ENCODE measurements at regions not wholly inside any gene's neighbourhood (a gene's known extent, or its start where the extent isn't known, plus 50 kb on each side); places are given as distances from the start of the nearest gene placed in this dataset.

DNA sequence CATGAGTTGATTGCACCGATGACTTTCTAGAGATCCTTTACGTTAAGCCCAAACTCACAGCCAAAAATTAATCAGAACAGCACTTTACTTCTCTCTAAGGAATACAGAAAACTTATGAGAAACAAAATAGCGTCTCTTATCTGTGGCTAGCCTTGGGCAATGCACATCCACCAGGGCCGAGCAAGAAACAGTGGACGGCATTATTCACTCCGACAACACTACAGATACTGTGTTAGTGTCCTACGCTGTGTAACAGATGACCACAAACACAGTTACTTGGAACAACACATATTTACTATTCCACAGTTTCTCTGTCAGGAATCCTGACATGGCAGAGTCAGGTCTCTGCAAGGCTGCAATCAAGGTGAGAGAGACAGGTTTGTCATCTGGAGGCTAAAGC lies 598.3 kb upstream of the ADARB2 start:
- no peak overlapping the region for H3K56ac ChIP-seq (ENCODE audit: extremely low read depth, insufficient read depth, low read length)
- no peak overlapping the region for H4K8ac ChIP-seq (ENCODE audit: low read depth in 2 of 2, low read length in 2 of 2)
- dilution Hi-C loops (cut with HindIII; ENCODE audit: low sequenced_read_pairs, unreplicated experiment) (no loop called here), intact Hi-C loops (cut with micrococcal nuclease) (no loop called here), in situ Hi-C loops (cut with MboI; ENCODE audit: low sequenced_read_pairs) (no loop called here)
- H2AFZ ChIP-seq (replicated peaks; ENCODE audit: low read length, poor library complexity): no peak overlapping the region
- H3K4ac ChIP-seq (ENCODE audit: low read depth, low read length): no peak overlapping the region
- H4K20me1 ChIP-seq (ENCODE audit: insufficient read depth, low read length): no peaks in the 10 kb centered on the region
- no peak overlapping the region for H3K14ac ChIP-seq (replicated peaks; ENCODE audit: low read depth, low read length)
- peaks cover 25% of the 10 kb centered on the region for H3K9me3 ChIP-seq (ENCODE audit: control insufficient read depth, insufficient read depth, low read length)
- TF ChIP-seq RFX5 (IDR thresholded peaks at IDR 0.05; ENCODE audit: low read depth, low read length) (no peak), RAD21 (IDR thresholded peaks at IDR 0.05; ENCODE audit: low read length) (no peak), MAZ (IDR thresholded peaks at IDR 0.05; ENCODE audit: borderline replicate concordance, low read depth, low read length) (no peak), CHD1 (IDR thresholded peaks at IDR 0.05; ENCODE audit: low read depth, low read length) (no peak), CEBPB (IDR thresholded peaks at IDR 0.05; ENCODE audit: low read depth, low read length) (no peak), POLR2A (IDR thresholded peaks at IDR 0.05; ENCODE audit: low read depth, low read length) (no peak), BHLHE40 (IDR thresholded peaks at IDR 0.05; ENCODE audit: low read depth, low read length) (no peak), MXI1 (IDR thresholded peaks at IDR 0.05; ENCODE audit: borderline replicate concordance, low read depth, low read length) (no peak), SMC3 (IDR thresholded peaks at IDR 0.05; ENCODE audit: low read depth, low read length) (no peak), NFE2L2 (IDR thresholded peaks at IDR 0.05; ENCODE audit: low read depth, low read length) (no peak), FOS (IDR thresholded peaks at IDR 0.05; ENCODE audit: low read depth, low read length) (no peak), RCOR1 (IDR thresholded peaks at IDR 0.05; ENCODE audit: insufficient replicate concordance, low read length) (no peak), MAFK (IDR thresholded peaks at IDR 0.05; ENCODE audit: low read depth, low read length) (no peak)
- TF ChIP-seq, protein P1, sequence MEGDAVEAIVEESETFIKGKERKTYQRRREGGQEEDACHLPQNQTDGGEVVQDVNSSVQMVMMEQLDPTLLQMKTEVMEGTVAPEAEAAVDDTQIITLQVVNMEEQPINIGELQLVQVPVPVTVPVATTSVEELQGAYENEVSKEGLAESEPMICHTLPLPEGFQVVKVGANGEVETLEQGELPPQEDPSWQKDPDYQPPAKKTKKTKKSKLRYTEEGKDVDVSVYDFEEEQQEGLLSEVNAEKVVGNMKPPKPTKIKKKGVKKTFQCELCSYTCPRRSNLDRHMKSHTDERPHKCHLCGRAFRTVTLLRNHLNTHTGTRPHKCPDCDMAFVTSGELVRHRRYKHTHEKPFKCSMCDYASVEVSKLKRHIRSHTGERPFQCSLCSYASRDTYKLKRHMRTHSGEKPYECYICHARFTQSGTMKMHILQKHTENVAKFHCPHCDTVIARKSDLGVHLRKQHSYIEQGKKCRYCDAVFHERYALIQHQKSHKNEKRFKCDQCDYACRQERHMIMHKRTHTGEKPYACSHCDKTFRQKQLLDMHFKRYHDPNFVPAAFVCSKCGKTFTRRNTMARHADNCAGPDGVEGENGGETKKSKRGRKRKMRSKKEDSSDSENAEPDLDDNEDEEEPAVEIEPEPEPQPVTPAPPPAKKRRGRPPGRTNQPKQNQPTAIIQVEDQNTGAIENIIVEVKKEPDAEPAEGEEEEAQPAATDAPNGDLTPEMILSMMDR (conservative IDR thresholded peaks at IDR 0.05; ENCODE audit: low read depth, low read length): no peak
- TF ChIP-seq, protein P2, sequence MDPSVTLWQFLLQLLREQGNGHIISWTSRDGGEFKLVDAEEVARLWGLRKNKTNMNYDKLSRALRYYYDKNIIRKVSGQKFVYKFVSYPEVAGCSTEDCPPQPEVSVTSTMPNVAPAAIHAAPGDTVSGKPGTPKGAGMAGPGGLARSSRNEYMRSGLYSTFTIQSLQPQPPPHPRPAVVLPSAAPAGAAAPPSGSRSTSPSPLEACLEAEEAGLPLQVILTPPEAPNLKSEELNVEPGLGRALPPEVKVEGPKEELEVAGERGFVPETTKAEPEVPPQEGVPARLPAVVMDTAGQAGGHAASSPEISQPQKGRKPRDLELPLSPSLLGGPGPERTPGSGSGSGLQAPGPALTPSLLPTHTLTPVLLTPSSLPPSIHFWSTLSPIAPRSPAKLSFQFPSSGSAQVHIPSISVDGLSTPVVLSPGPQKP (IDR thresholded peaks at IDR 0.05; ENCODE audit: borderline replicate concordance, low read depth, low read length): no peak
- TF ChIP-seq, protein P3, sequence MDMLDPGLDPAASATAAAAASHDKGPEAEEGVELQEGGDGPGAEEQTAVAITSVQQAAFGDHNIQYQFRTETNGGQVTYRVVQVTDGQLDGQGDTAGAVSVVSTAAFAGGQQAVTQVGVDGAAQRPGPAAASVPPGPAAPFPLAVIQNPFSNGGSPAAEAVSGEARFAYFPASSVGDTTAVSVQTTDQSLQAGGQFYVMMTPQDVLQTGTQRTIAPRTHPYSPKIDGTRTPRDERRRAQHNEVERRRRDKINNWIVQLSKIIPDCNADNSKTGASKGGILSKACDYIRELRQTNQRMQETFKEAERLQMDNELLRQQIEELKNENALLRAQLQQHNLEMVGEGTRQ (IDR thresholded peaks at IDR 0.05; ENCODE audit: low read depth, low read length): no peak
- no peaks in the 10 kb centered on the region for H3K36me3 ChIP-seq (ENCODE audit: control insufficient read depth, insufficient read depth, low read length)
- H2AK9ac ChIP-seq (replicated peaks; ENCODE audit: low read depth, low read length, poor library complexity): no peak overlapping the region
- H2BK120ac ChIP-seq (ENCODE audit: low read depth, low read length): no peak overlapping the region
- H3K4me3 ChIP-seq (ENCODE audit: insufficient read depth, low read depth, low read length): no peak overlapping the region
- H2AK5ac ChIP-seq (ENCODE audit: low read depth, low read length): no peak overlapping the region
- POLR2A ChIA-PET (ENCODE audit: unreplicated experiment): no interaction called here
- WGBS, 2 experiments (ENCODE audit: extremely low coverage in 2 of 2, insufficient read length in 1 of 2): no CpG with 5 or more reads among the region's 7 CpGs
- DNase-seq (no peak), ATAC-seq (ENCODE audit: low read depth) (no peak)
- no peak overlapping the region for H2BK20ac ChIP-seq (ENCODE audit: low read depth, low read length)
- no peak overlapping the region for H3K4me2 ChIP-seq (ENCODE audit: low read depth, low read length)
- H2BK15ac ChIP-seq (ENCODE audit: low read depth, low read length): no peak overlapping the region
- H3K23ac ChIP-seq (ENCODE audit: low read depth, low read length): no peak overlapping the region
- H3K18ac ChIP-seq (ENCODE audit: low read depth, low read length): no peak overlapping the region
- no peak overlapping the region for H3K27ac ChIP-seq (ENCODE audit: insufficient read depth, low read length)
- no TSS peak for BruUV-seq (replicated peaks)
- H3K9ac ChIP-seq (ENCODE audit: low read depth, low read length): no peak overlapping the region
- CTCF ChIA-PET: no interaction called here
- no peaks in the 10 kb centered on the region for H3K27me3 ChIP-seq (ENCODE audit: control insufficient read depth, insufficient read depth, low read length)
- no peaks in the 10 kb centered on the region for H3K4me1 ChIP-seq (ENCODE audit: control insufficient read depth, insufficient read depth, low read length)
- H2BK5ac ChIP-seq (ENCODE audit: low read depth, low read length, poor library complexity, severe bottlenecking): no peak overlapping the region
- no peak overlapping the region for H4K91ac ChIP-seq (ENCODE audit: insufficient read depth, low read depth, low read length)
- no peaks in the 10 kb centered on the region for H3K9me1 ChIP-seq (ENCODE audit: insufficient read depth, low read length)
- no peaks in the 10 kb centered on the region for H3K79me1 ChIP-seq (ENCODE audit: low read depth in 1 of 2, low read length in 2 of 2)
- no peak overlapping the region for H4K5ac ChIP-seq (ENCODE audit: low read depth, low read length)
